ENCODE measurements at regions not wholly inside any gene's neighbourhood (a gene's known extent, or its start where the extent isn't known, plus 50 kb on each side); places are given as distances from the start of the nearest gene placed in this dataset.

DNA sequence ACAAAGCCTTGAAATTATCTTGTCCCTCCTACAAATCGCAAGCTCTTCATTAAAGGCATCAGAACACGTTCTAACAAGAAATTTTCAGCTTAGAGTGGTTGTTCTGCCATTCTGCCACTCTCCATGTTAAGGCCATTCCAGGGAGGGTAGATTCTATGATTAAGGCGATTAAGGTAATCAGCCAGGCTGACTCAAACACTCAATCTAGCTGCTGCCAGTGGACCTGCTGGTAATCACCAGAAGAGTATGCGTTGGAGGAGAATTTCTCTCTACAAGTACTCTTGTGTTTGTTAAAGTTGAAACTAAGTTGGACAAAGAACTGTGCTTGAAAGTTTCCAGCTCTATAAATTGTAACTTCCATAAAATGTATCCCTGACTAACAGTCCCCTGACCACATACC, 149.2 kb upstream of the COL1A2 start:
- Mint-ChIP-seq H3K4me1 (ENCODE audit: low read depth) (no peaks in the 10 kb centered on the region), H3K4me3 (no peak overlapping the region), H3K27me3 (peaks cover 2% of the 10 kb centered on the region), H3K27ac (no peak overlapping the region), H3K36me3 (no peaks in the 10 kb centered on the region), H3K9me3 (ENCODE audit: low read depth) (no peaks in the 10 kb centered on the region)

DNA sequence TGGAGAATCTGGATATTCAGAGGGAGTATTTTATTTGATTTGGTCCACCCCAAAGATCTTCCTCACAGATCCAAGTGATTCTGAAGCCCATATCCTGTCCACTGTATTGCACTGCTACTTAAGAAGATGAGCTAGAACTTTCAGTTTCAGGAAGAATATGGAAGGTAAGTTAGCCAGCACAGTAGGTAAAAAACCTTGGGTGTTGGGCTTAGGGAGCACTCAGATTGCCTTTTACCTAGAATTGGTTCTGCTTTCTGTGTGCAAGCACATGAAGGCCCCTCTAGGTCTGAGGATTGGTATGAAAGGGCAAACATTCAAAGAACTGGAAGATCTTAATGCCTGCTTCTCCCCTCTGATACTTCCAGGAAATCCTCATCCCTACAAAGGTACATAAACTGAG, 146.7 kb upstream of the COL1A2 start:
- no peaks in the 10 kb centered on the region for H3K4me1 Mint-ChIP-seq (ENCODE audit: low read depth)
- H3K9me3 Mint-ChIP-seq (ENCODE audit: low read depth) = no peaks in the 10 kb centered on the region

DNA sequence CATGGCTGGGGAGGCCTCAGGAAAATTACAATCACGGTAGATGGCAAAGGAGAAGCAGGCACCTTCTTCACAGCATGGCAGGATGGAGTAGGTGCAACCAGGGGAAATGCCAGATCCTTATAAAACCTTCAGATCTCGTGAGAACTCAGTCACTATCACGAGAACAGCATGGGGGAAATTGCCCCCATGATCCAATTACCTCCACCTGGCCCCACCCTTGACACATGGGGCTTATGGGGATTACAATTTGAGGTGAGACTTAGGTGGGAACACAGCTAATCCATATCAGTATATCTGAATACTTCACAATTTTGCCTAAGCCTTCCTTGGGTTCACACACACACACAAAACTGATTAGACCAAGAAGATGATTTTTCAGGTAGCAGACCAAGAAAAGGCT, 145.1 kb upstream of the COL1A2 start:
- H3K27me3 Mint-ChIP-seq = peaks cover 5% of the 10 kb centered on the region

More for the DNA sequence above, 146.7 kb upstream of the COL1A2 start:
- Mint-ChIP-seq H3K4me3 (no peak overlapping the region), H3K27me3 (peaks cover 2% of the 10 kb centered on the region), H3K36me3 (no peaks in the 10 kb centered on the region), H3K27ac (no peak overlapping the region)

DNA sequence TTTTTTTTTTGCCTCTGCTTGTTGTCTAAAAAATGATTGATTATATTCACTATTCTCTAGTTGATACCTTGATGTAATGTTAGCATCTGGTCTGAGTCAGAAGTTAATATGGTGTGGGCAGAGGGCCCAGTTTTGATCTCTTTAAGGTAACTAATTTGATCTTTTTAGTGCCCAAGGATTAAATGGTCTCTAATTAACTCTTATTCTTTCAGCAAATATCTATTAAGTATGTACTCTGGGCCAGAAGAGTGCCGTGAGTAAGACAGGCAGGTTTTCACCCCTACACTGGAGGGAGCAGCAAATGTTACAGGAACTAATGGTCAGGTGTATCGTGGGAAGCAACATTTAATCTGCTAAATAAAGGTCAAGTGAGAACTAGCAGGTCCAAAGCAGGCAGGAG, 144.6 kb upstream of the COL1A2 start:
- Mint-ChIP-seq H3K4me1 (ENCODE audit: low read depth) (no peaks in the 10 kb centered on the region), H3K27ac (no peak overlapping the region), H3K36me3 (no peaks in the 10 kb centered on the region), H3K4me3 (no peak overlapping the region), H3K27me3 (peaks cover 5% of the 10 kb centered on the region), H3K9me3 (ENCODE audit: low read depth) (no peaks in the 10 kb centered on the region)

More for the DNA sequence above, 145.1 kb upstream of the COL1A2 start:
- H3K9me3 Mint-ChIP-seq (ENCODE audit: low read depth) = no peaks in the 10 kb centered on the region
- no peaks in the 10 kb centered on the region for H3K36me3 Mint-ChIP-seq
- no peaks in the 10 kb centered on the region for H3K4me1 Mint-ChIP-seq (ENCODE audit: low read depth)
- H3K4me3 Mint-ChIP-seq = no peak overlapping the region
- H3K27ac Mint-ChIP-seq = no peak overlapping the region

DNA sequence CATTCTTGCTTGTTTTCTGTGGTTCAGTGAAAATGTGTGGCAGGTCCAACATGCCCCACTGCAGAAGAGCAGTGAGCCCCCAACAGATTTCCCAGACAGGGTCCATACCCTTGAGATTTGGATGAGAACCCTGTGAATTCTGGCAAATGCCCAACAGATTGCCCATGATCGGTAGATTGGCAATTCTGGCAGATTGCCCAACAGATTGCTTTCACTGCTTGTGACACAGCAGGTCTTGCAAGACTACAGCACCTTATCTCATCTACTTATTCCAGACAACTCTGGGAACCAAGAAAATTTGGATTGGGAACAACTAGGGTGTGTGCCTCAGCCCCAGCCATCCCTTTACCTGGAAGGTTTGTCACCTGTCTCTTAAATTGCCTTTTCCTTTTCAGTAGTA, 143.7 kb upstream of the COL1A2 start:
- H3K36me3 Mint-ChIP-seq = no peaks in the 10 kb centered on the region
- no peaks in the 10 kb centered on the region for H3K9me3 Mint-ChIP-seq (ENCODE audit: low read depth)
- no peaks in the 10 kb centered on the region for H3K4me1 Mint-ChIP-seq (ENCODE audit: low read depth)
- no peak overlapping the region for H3K4me3 Mint-ChIP-seq
- H3K27ac Mint-ChIP-seq = no peak overlapping the region
- H3K27me3 Mint-ChIP-seq = peaks cover 5% of the 10 kb centered on the region

DNA sequence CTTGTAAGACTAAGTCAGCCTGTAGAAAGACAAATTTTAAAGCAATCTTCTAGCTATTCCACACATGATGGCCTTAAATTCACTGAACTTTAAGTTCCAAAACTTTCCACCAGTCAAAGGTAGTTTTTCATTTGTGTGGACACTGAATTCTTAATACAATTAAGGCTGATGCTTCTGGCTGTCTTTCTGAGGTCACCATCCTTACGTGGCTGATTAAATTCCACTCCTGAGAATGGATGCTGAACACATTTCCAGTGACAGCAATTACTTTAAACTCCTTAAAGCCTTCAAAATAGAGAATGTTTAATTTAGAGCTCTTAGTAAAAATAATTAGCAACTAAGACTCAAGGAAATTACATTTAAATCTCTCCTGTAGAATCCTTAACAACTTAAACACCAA, 142.6 kb upstream of the COL1A2 start:
- Mint-ChIP-seq H3K27ac (no peak overlapping the region), H3K36me3 (no peaks in the 10 kb centered on the region), H3K27me3 (peaks cover 3% of the 10 kb centered on the region), H3K4me1 (ENCODE audit: low read depth) (no peaks in the 10 kb centered on the region), H3K9me3 (ENCODE audit: low read depth) (no peaks in the 10 kb centered on the region), H3K4me3 (no peak overlapping the region)

DNA sequence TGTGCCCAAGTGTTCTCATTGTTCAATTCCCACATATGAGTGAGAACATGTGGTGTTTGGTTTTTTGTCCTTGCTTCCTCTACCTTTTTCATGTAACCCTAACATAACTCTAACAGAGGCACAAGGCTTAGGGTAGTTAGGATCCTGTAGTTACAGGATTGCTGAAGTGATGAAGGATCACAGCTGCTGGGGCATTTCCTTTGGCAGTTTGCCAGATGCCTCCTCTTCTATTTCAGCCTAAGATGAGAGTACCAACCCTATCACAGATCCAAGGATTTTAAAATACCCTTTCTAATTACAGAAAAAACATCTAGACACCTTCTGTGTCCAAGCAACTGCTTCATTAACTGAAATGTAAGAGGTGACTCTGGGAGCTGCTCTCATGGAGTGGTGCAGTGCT, 141.7 kb upstream of the COL1A2 start:
- Mint-ChIP-seq H3K9me3 (ENCODE audit: low read depth) (no peaks in the 10 kb centered on the region), H3K27ac (no peak overlapping the region), H3K4me3 (no peak overlapping the region), H3K4me1 (ENCODE audit: low read depth) (no peaks in the 10 kb centered on the region), H3K36me3 (no peaks in the 10 kb centered on the region), H3K27me3 (peaks cover 3% of the 10 kb centered on the region)

DNA sequence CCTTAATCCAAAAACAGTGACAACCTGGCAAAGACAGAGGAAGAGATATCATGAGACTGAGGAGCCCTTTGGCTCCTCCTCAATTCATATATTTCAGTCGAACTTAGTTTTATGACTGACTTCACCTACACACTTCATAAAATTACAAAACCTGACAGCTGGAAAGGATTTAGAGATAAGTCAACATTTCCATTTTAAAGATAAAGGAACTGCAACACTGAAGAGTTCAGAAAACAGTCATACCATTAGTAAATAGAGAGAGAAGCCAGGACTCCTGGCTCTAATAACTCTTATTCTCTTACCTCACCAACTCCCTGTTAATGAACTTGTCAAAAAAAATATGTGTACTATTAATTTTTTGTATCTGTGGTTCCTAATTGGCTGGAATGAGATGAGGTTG, 141.0 kb upstream of the COL1A2 start:
- no peaks in the 10 kb centered on the region for H3K9me3 Mint-ChIP-seq (ENCODE audit: low read depth)

DNA sequence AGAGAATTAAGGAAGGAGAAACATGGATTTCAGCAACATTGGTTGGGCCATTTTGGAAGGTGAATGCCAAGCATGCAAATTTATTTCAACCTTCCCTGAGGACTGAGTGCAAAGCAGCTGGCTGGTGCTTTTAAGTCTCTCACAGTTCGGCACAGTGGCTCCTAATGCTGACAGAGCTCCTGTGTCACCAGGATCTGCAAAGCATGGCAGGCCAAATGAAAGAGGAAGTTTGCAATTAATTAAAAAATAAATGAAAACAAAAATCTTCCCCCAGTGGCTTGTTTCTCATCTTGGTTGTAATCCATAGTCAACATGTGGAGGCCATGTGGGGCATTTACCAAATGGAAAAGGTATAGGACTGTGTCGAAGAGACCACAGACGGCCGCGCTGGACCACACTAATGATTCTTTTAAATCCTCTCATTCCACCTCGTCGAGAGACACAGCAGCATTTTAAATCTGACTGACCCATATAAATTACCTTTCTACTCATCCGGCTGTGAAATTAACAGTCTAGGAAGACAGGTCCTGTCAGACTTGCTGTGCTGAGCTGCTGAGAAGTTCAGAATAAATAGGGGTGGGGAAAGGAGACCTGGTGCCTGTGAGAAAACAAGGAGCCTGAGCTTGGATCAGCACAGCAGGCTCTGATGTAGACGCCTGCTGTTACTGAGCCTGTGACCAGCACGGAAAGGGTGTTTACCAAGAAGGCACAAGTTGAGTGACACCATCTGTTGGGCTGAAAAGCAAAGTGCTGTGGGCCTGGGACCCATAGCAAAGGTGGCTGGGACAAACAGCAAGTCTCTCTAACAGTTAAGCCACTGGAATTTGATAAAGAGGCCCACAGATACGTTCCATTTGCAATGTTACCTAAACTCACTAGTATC, 136.0 kb upstream of the COL1A2 start:
- H3K27me3 Mint-ChIP-seq = no peaks in the 10 kb centered on the region
- no peaks in the 10 kb centered on the region for H3K36me3 Mint-ChIP-seq
- H3K4me1 Mint-ChIP-seq (ENCODE audit: low read depth) = no peaks in the 10 kb centered on the region
- H3K4me3 Mint-ChIP-seq = no peak overlapping the region
- no peak overlapping the region for H3K27ac Mint-ChIP-seq
- H3K9me3 Mint-ChIP-seq (ENCODE audit: low read depth) = no peaks in the 10 kb centered on the region

More for the DNA sequence above, 141.0 kb upstream of the COL1A2 start:
- Mint-ChIP-seq H3K4me3 (no peak overlapping the region), H3K27me3 (peaks cover 3% of the 10 kb centered on the region), H3K27ac (no peak overlapping the region), H3K36me3 (no peaks in the 10 kb centered on the region), H3K4me1 (ENCODE audit: low read depth) (no peaks in the 10 kb centered on the region)

DNA sequence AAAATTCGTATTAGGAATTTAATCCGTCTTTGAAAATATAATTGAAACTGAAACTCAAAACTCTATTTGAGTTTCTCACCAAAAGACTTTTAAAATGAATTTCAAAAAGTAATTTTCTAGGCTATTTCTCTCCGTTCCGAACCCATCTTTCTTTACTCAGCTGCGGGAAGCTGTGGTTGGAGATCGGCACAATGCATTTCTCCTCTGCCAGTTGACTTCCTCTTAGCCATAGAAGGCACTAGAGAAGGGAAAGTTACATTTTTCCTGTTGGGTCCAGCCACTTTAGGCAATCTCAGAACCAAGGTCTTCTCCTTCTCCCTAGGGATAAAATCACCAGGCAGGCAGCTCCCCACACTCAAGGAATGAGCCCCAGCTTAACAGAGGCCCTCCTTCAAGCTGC, 133.6 kb upstream of the COL1A2 start:
- H3K4me1 Mint-ChIP-seq (ENCODE audit: low read depth) = no peaks in the 10 kb centered on the region
- no peaks in the 10 kb centered on the region for H3K27me3 Mint-ChIP-seq
- no peak overlapping the region for H3K27ac Mint-ChIP-seq
- no peaks in the 10 kb centered on the region for H3K9me3 Mint-ChIP-seq (ENCODE audit: low read depth)
- H3K4me3 Mint-ChIP-seq = no peak overlapping the region
- H3K36me3 Mint-ChIP-seq = no peaks in the 10 kb centered on the region

DNA sequence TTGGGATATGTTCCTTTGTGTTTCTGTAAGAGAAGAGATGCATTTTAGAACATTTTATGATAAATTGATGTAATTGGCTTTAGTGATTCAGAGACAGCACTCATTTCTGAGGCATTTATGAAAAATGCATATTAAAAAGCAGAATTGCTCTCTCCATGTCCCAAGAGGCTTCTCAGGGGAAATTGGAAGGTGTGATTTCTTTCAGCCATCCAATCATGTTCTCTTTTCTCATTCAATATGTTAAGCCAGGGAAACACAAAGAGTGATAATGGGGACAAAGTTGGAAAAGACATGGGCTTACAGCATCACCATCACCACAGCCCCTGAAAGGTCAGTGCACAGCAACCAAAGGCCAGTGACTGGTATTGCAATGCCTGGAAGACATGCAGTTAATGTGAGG, 129.9 kb upstream of the COL1A2 start:
- no peaks in the 10 kb centered on the region for H3K4me1 Mint-ChIP-seq (ENCODE audit: low read depth)
- peaks cover 5% of the 10 kb centered on the region for H3K9me3 Mint-ChIP-seq (ENCODE audit: low read depth)
- H3K4me3 Mint-ChIP-seq = no peak overlapping the region
- no peaks in the 10 kb centered on the region for H3K36me3 Mint-ChIP-seq
- H3K27me3 Mint-ChIP-seq = no peaks in the 10 kb centered on the region
- no peak overlapping the region for H3K27ac Mint-ChIP-seq

DNA sequence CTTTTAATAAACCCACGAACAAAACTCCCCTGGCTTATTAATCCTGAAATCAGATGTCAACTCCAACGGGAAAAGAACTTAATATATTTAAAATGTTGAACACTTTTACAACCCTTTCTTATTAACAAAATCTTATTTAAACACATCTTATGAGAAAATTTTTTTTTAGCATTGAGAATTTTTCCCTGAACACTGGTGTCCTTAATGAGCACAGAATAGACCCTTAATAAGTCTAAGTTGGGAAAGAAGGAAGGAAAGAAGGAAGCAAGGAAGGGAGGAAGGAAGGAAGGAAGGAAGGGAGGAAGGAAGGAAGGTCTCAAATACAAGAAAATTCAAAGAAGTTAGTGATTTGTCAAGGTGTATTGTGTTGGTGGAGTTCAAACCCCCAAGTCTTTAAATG, 129.2 kb upstream of the COL1A2 start:
- Mint-ChIP-seq H3K36me3 (no peaks in the 10 kb centered on the region), H3K4me3 (no peak overlapping the region), H3K27ac (no peak overlapping the region), H3K4me1 (ENCODE audit: low read depth) (no peaks in the 10 kb centered on the region), H3K9me3 (ENCODE audit: low read depth) (peaks cover 5% of the 10 kb centered on the region), H3K27me3 (no peaks in the 10 kb centered on the region)

DNA sequence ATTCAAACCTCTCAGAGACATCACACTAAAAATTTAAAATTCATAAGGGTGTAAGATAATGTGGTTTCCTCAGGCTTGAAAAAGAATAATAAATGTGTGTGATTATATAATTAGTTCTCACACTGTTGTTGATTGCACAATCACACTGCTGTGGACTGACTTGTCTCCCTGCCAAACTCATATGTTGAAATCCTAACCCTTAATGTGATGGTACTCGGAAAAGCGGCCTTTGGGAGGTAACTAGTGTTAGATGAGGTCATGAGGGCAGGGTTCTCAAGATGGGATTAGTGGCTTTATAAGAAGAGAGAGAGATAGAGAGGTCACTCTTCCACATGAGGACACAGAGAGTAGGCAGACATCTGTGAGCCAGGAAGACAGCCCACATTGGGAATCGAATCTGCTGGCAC, 128.5 kb upstream of the COL1A2 start:
- Mint-ChIP-seq H3K27ac (no peak overlapping the region), H3K27me3 (peaks cover 3% of the 10 kb centered on the region), H3K9me3 (ENCODE audit: low read depth) (peaks cover 5% of the 10 kb centered on the region), H3K4me1 (ENCODE audit: low read depth) (no peaks in the 10 kb centered on the region), H3K36me3 (no peaks in the 10 kb centered on the region), H3K4me3 (no peak overlapping the region)

DNA sequence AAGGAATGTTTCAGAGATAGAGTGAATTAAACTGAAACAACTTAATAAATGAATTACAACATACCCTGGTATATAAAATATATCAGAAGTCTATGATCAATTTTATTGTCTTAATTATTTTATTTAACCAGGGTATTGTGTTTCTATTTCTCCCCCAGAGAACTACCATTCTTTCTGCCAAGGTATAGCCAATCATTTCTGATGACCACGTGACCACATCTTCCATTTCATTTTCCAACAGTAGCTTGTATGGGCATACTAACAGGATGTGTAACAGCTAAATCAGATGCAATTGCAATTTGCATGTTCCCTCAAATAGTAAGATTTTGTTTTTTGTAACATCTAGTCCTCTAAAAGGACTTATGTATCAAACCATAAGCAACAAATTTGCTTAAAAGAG, 123.9 kb upstream of the COL1A2 start:
- Mint-ChIP-seq H3K27ac (no peak overlapping the region), H3K27me3 (peaks cover 7% of the 10 kb centered on the region), H3K4me1 (ENCODE audit: low read depth) (no peaks in the 10 kb centered on the region), H3K4me3 (no peak overlapping the region), H3K9me3 (ENCODE audit: low read depth) (peaks cover 9% of the 10 kb centered on the region), H3K36me3 (no peaks in the 10 kb centered on the region)

DNA sequence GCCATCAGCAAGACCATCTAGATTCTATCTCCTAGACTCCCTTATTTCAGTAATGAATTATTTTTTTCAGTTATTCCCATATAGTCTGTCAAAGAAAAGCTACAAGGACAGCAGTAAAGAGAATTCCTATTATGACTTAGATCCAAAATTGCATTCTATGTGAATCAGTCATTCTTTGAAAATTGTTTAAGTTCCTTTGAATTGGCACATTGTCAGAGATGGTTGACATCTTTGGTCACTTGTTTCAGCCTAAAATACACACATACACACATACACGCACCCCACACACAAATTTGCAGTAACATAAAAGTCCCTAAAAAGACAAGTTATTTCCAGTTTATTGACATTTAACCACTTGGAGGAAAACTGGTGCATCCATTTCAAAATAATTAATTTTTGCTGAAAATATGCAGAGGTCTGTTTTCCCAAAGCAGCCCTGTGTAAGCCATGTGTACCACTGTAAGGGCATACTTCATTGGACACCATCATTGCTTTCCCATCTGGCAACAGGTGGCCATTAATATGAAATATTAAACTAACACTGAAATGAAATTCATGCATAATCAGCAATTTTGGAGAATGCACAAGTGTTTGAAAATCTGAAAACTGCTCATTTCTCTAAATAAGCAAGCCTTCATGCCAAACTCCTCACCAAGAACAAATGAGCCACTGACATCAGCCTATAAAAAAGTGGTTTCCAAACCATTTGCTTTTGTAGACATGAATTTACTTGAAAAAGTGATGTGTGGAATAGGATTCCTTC, 121.7 kb upstream of the COL1A2 start:
- Mint-ChIP-seq H3K4me3 (no peak overlapping the region), H3K36me3 (no peaks in the 10 kb centered on the region), H3K4me1 (ENCODE audit: low read depth) (no peaks in the 10 kb centered on the region), H3K9me3 (ENCODE audit: low read depth) (peaks cover 9% of the 10 kb centered on the region), H3K27ac (no peak overlapping the region), H3K27me3 (peaks cover 7% of the 10 kb centered on the region)

Measured in activated naive CD8-positive, alpha-beta T cell (primary cell).